ENCODE measurements at regions not wholly inside any gene's neighbourhood (a gene's known extent, or its start where the extent isn't known, plus 50 kb on each side); places are given as distances from the start of the nearest gene placed in this dataset.
"Not testable (repeated sequence)": the region's sequence is repeated elsewhere in the genome, so short reads cannot be mapped to it uniquely, and the experiment has no call there.

GRCh38 chr10:57049096-57049495 is 688.0 kb upstream of the ZWINT start:
- no peak for DNase-seq (ENCODE audit: low read depth)
- no peak overlapping the region for H3K4me3 ChIP-seq (ENCODE audit: low read depth, low read length)
- no peak for TF ChIP-seq CTCF (IDR thresholded peaks at IDR 0.05; ENCODE audit: insufficient read depth, low read length)

GRCh38 chr10:57038531-57038930 is 677.5 kb upstream of the ZWINT start:
- TF ChIP-seq CTCF (IDR thresholded peaks at IDR 0.05; ENCODE audit: insufficient read depth, low read length) = no peak
- no peak for DNase-seq (ENCODE audit: low read depth)
- no peak overlapping the region for H3K4me3 ChIP-seq (ENCODE audit: low read depth, low read length)

GRCh38 chr10:57035310-57035709 is 674.3 kb upstream of the ZWINT start:
- TF ChIP-seq CTCF (IDR thresholded peaks at IDR 0.05; ENCODE audit: insufficient read depth, low read length) = no peak
- no peak for DNase-seq (ENCODE audit: low read depth)
- no peak overlapping the region for H3K4me3 ChIP-seq (ENCODE audit: low read depth, low read length)

- DNase-seq (ENCODE audit: low read depth) = not testable (repeated sequence)
These were observed 671.2 kb upstream of the ZWINT start for GRCh38 chr10:57032301-57032700.

GRCh38 chr10:57031346-57031745 is 670.3 kb upstream of the ZWINT start:
- no peak overlapping the region for H3K4me3 ChIP-seq (ENCODE audit: low read depth, low read length)
- no peak for TF ChIP-seq CTCF (IDR thresholded peaks at IDR 0.05; ENCODE audit: insufficient read depth, low read length)
- DNase-seq (ENCODE audit: low read depth) = no peak

More at GRCh38 chr10:57032301-57032700, 671.2 kb upstream of the ZWINT start:
- H3K4me3 ChIP-seq (ENCODE audit: low read depth, low read length) = not testable (repeated sequence)

GRCh38 chr10:57026307-57026706 is 665.2 kb upstream of the ZWINT start:
- no peak for TF ChIP-seq CTCF (IDR thresholded peaks at IDR 0.05; ENCODE audit: insufficient read depth, low read length)
- no peak for DNase-seq (ENCODE audit: low read depth)
- no peak overlapping the region for H3K4me3 ChIP-seq (ENCODE audit: low read depth, low read length)

- H3K4me3 ChIP-seq (ENCODE audit: low read depth, low read length) = no peak overlapping the region
- DNase-seq (ENCODE audit: low read depth) = no peak
- no peak for TF ChIP-seq CTCF (IDR thresholded peaks at IDR 0.05; ENCODE audit: insufficient read depth, low read length)
These were observed 662.6 kb upstream of the ZWINT start for GRCh38 chr10:57023626-57024025.

Measured in fibroblast of the aortic adventitia (primary cell).